Endodermal cell (in vitro differentiated cells): ENCODE measurements at regions not wholly inside any gene's neighbourhood (a gene's known extent, or its start where the extent isn't known, plus 50 kb on each side); places are given as distances from the start of the nearest gene placed in this dataset.

ENCODE experiments used
- DNase-seq: peaks from one replicate; pipeline ENCODE4 v3.0.0-alpha.2; 2017
- H3K27ac ChIP-seq: 2 replicates; pipeline ENCODE4 v1.5.1; 2013; ENCODE audit warnings: mild to moderate bottlenecking, low read depth, low read length, moderate library complexity
- H3K27me3 ChIP-seq: 2 replicates; pipeline ENCODE4 v1.6.1; 2013; ENCODE audit warnings: mild to moderate bottlenecking, low read length, moderate library complexity; ENCODE audit not compliant: insufficient read depth, control insufficient read depth, poor library complexity, severe bottlenecking
- H3K36me3 ChIP-seq: 2 replicates; pipeline ENCODE4 v1.7.0; 2013; ENCODE audit warnings: mild to moderate bottlenecking, low read length, moderate library complexity; ENCODE audit not compliant: control insufficient read depth, insufficient read depth
- H3K4me1 ChIP-seq: one replicate; pipeline ENCODE4 v1.7.0; 2013; ENCODE audit warnings: low read length; ENCODE audit not compliant: control insufficient read depth, insufficient read depth
- H3K4me3 ChIP-seq: 2 replicates; pipeline ENCODE4 v1.5.1; 2013; ENCODE audit warnings: mild to moderate bottlenecking, low read length, moderate library complexity
- H3K9ac ChIP-seq: 2 replicates; pipeline ENCODE4 v1.6.1; 2013; ENCODE audit warnings: mild to moderate bottlenecking, low read length, moderate library complexity; ENCODE audit not compliant: poor library complexity, severe bottlenecking; ENCODE audit errors: extremely low read depth
- H3K9me3 ChIP-seq: 2 replicates; pipeline ENCODE4 v1.6.1; 2013; ENCODE audit warnings: mild to moderate bottlenecking, low read length, moderate library complexity; ENCODE audit not compliant: control insufficient read depth
- H3K27ac Mint-ChIP-seq: 2 replicates; pipeline ENCODE4 v1.8.0; 2020; ENCODE audit warnings: mixed read lengths
- H3K27me3 Mint-ChIP-seq: 2 replicates; pipeline ENCODE4 v1.8.0; 2021; ENCODE audit warnings: mild to moderate bottlenecking, mixed read lengths; ENCODE audit not compliant: insufficient read depth
- H3K36me3 Mint-ChIP-seq: 2 replicates; pipeline ENCODE4 v1.8.0; 2020; ENCODE audit warnings: low read depth, mixed read lengths
- H3K4me1 Mint-ChIP-seq: 2 replicates; pipeline ENCODE4 v1.8.0; 2020; ENCODE audit warnings: mixed read lengths
- H3K4me3 Mint-ChIP-seq: 2 replicates; pipeline ENCODE4 v1.8.0; 2020; ENCODE audit warnings: mild to moderate bottlenecking, moderate library complexity, mixed read lengths
- H3K9me3 Mint-ChIP-seq: 2 replicates; pipeline ENCODE4 v1.8.0; 2020; ENCODE audit warnings: mild to moderate bottlenecking, mixed read lengths
- WGBS, 2 experiments: methylation state at CpG; one replicate each; pipeline versions ENCODE4 v1.1.5 to v1.1.7; 2013; ENCODE audit warnings: missing lambda C conversion rate in 2 of 2, mixed read lengths in 1 of 2; ENCODE audit not compliant: insufficient coverage in 1 of 2, insufficient read length in 1 of 2; 5-methylcytosine and 5-hydroxymethylcytosine counted together
- TF ChIP-seq, protein P1 (sequence below): fragments of 200-600 bp; sonication (generic); conservative IDR thresholded peaks from 2 replicates; pipeline ENCODE4 v1.5.0; 2021; ENCODE audit warnings: antibody characterized with exemption, mild to moderate bottlenecking

DNA sequence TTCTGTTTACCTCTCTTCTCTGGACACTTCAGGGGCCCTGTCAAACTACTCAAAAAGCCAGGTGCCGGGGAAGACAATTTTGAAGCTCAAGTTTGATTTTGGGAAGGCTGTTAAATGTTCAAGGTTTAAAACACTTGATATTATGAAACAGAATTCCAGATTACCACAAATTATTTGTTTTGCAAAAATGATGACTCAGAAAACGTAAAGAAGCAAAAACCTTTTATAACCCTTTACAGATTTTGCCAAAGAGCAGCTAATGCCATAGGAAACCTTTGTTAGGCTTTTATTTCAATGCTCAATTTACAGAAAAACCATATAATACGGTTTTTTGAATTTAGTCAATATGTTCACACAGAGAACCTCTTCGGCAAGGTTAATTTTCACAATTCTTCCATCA, 593.4 kb upstream of the ZP4 start:
- H3K27ac Mint-ChIP-seq, result no peak overlapping the region

DNA sequence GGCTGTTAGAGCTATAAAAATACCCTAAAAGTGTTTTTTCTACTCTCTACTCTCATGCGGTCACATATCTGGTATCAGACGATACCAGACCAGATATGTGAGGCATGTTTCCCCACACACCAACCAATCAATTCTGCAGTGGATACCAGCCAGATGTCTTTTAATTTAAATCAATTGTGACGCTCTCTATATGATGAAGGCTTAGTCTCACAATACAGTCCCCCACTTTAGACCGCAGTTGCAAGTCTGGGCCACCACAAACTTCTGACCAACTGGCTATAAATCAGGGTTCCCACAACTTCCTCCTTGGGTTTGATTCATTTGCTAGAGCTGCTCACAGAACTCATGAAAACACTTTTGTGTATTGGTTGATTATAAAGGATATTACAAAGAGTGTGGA, 586.1 kb upstream of the ZP4 start:
- no peaks in the 10 kb centered on the region for H3K4me1 Mint-ChIP-seq
- no peaks in the 10 kb centered on the region for H3K36me3 ChIP-seq
- no peaks in the 10 kb centered on the region for H3K4me1 ChIP-seq
- H3K36me3 Mint-ChIP-seq, result peaks cover 7% of the 10 kb centered on the region
- TF ChIP-seq, protein P1, sequence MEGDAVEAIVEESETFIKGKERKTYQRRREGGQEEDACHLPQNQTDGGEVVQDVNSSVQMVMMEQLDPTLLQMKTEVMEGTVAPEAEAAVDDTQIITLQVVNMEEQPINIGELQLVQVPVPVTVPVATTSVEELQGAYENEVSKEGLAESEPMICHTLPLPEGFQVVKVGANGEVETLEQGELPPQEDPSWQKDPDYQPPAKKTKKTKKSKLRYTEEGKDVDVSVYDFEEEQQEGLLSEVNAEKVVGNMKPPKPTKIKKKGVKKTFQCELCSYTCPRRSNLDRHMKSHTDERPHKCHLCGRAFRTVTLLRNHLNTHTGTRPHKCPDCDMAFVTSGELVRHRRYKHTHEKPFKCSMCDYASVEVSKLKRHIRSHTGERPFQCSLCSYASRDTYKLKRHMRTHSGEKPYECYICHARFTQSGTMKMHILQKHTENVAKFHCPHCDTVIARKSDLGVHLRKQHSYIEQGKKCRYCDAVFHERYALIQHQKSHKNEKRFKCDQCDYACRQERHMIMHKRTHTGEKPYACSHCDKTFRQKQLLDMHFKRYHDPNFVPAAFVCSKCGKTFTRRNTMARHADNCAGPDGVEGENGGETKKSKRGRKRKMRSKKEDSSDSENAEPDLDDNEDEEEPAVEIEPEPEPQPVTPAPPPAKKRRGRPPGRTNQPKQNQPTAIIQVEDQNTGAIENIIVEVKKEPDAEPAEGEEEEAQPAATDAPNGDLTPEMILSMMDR, result no peak
- no peak overlapping the region for H3K9ac ChIP-seq
- H3K27ac Mint-ChIP-seq, result no peak overlapping the region
- no peaks in the 10 kb centered on the region for H3K9me3 ChIP-seq
- H3K4me3 Mint-ChIP-seq, result no peak overlapping the region
- no peak overlapping the region for H3K4me3 ChIP-seq
- H3K9me3 Mint-ChIP-seq, result no peaks in the 10 kb centered on the region
- H3K27me3 Mint-ChIP-seq, result no peaks in the 10 kb centered on the region
- no peak for DNase-seq
- no peak overlapping the region for H3K27ac ChIP-seq
- H3K27me3 ChIP-seq, result no peaks in the 10 kb centered on the region
- WGBS, 2 experiments, result 93 to 96% methylated on average over 4 of the region's 4 CpGs

More for the DNA sequence above, 593.4 kb upstream of the ZP4 start:
- H3K9me3 ChIP-seq, result no peaks in the 10 kb centered on the region
- 81 to 94% methylated on average over 3 to 4 of the region's 4 CpGs for WGBS, 2 experiments
- Mint-ChIP-seq H3K4me1 (peaks cover 9% of the 10 kb centered on the region), H3K4me3 (peak overlapping the region; percentile 77), H3K36me3 (peaks cover 2% of the 10 kb centered on the region), H3K27me3 (no peaks in the 10 kb centered on the region), H3K9me3 (no peaks in the 10 kb centered on the region)
- no peak for DNase-seq
- no peaks in the 10 kb centered on the region for H3K27me3 ChIP-seq
- H3K36me3 ChIP-seq, result no peaks in the 10 kb centered on the region
- no peak overlapping the region for H3K9ac ChIP-seq
- H3K27ac ChIP-seq, result no peak overlapping the region
- no peaks in the 10 kb centered on the region for H3K4me1 ChIP-seq
- TF ChIP-seq, protein P1, result no peak
- H3K4me3 ChIP-seq, result no peak overlapping the region

- Mint-ChIP-seq H3K4me3 (no peak overlapping the region), H3K9me3 (no peaks in the 10 kb centered on the region), H3K27me3 (no peaks in the 10 kb centered on the region)
Measured at GRCh38 chr1:238475712-238476111, 585.0 kb upstream of the ZP4 start.

More at GRCh38 chr1:238475712-238476111, 585.0 kb upstream of the ZP4 start:
- H3K36me3 Mint-ChIP-seq, result peaks cover 10% of the 10 kb centered on the region
- H3K27me3 ChIP-seq, result no peaks in the 10 kb centered on the region
- no peaks in the 10 kb centered on the region for H3K4me1 Mint-ChIP-seq
- no peak overlapping the region for H3K4me3 ChIP-seq
- H3K27ac ChIP-seq, result no peak overlapping the region
- no peaks in the 10 kb centered on the region for H3K36me3 ChIP-seq
- no peaks in the 10 kb centered on the region for H3K4me1 ChIP-seq
- TF ChIP-seq, protein P1, result no peak
- no peaks in the 10 kb centered on the region for H3K9me3 ChIP-seq
- no peak overlapping the region for H3K9ac ChIP-seq
- WGBS, 2 experiments, result 94 to 96% methylated on average over 3 to 5 of the region's 5 CpGs
- no peak for DNase-seq
- no peak overlapping the region for H3K27ac Mint-ChIP-seq
